Ascending aorta (tissue), 2 donors: ENCODE measurements at regions not wholly inside any gene's neighbourhood (a gene's known extent, or its start where the extent isn't known, plus 50 kb on each side); places are given as distances from the start of the nearest gene placed in this dataset.

ENCODE experiments used
- DNase-seq, 2 donors: peaks; one replicate each; pipeline ENCODE4 v3.0.0-alpha.2; 2019; ENCODE audit warnings: low spot score in 2 of 2
- H3K27ac ChIP-seq, 2 donors: fragments of 200-600 bp; sonication (generic); one replicate each; pipeline ENCODE4 v1.5.1; 2016 to 2017; ENCODE audit warnings: mild to moderate bottlenecking in 1 of 2
- H3K27me3 ChIP-seq: fragments of 200-600 bp; sonication (generic); one replicate; pipeline ENCODE4 v1.5.1; 2017
- H3K36me3 ChIP-seq, 2 donors: fragments of 200-600 bp; sonication (generic); one replicate each; pipeline ENCODE4 v1.5.1; 2016
- H3K4me1 ChIP-seq, 2 donors: fragments of 200-600 bp; sonication (generic); one replicate each; pipeline ENCODE4 v1.5.1; 2016 to 2017; ENCODE audit warnings: mild to moderate bottlenecking in 1 of 2
- H3K4me3 ChIP-seq, 2 donors: fragments of 200-600 bp; sonication (generic); one replicate each; pipeline ENCODE4 v1.5.1; 2016 to 2017; ENCODE audit warnings: mild to moderate bottlenecking in 1 of 2
- H3K9me3 ChIP-seq, 2 donors: fragments of 200-600 bp; sonication (generic); one replicate each; pipeline ENCODE4 v1.5.1; 2016
- intact Hi-C: fragments of 100-400 bp; cut with DNase I; formaldehyde crosslinking; loops from one replicate; pipeline ENCODE4 v1.15.1; 2023
- TF ChIP-seq, protein P1 (sequence below), 3 experiments: fragments of 200-600 bp in 2 of 3; fragments of 450-650 bp in 1 of 3; sonication (generic) in 2 of 3; IDR thresholded peaks; one replicate each; pipeline ENCODE4 v1.5.1; 2016 to 2019; ENCODE audit warnings: antibody characterized with exemption in 3 of 3, mild to moderate bottlenecking in 1 of 3, moderate library complexity in 1 of 3

DNA sequence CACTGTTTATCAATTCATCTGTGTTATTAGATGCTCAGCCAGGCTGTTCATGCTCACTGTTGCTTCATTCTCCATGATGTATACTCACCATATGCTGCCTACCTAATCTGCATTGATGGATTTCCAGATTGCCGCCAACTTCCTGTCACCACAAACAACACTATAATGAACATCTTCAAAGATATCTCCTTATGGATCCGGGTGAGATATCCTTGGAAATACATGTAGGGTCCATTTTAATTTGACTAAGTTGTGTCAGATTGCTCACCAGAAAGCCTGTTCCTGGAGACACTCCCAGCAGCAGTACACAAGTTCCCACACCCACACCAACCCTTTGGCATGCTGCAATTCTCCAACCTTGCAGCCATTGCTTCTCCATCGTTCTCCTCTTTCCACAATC is 547.5 kb upstream of the TNP1 start:
- Histone ChIP-seq H3K36me3 (no peaks in the 10 kb centered on the region), H3K27me3 (no peaks in the 10 kb centered on the region), H3K4me3 (no peak overlapping the region), H3K4me1 (peaks cover 10 to 18% of the 10 kb centered on the region in 2 donors), H3K9me3 (no peaks in the 10 kb centered on the region), H3K27ac (no peak overlapping the region)
- TF ChIP-seq, protein P1, sequence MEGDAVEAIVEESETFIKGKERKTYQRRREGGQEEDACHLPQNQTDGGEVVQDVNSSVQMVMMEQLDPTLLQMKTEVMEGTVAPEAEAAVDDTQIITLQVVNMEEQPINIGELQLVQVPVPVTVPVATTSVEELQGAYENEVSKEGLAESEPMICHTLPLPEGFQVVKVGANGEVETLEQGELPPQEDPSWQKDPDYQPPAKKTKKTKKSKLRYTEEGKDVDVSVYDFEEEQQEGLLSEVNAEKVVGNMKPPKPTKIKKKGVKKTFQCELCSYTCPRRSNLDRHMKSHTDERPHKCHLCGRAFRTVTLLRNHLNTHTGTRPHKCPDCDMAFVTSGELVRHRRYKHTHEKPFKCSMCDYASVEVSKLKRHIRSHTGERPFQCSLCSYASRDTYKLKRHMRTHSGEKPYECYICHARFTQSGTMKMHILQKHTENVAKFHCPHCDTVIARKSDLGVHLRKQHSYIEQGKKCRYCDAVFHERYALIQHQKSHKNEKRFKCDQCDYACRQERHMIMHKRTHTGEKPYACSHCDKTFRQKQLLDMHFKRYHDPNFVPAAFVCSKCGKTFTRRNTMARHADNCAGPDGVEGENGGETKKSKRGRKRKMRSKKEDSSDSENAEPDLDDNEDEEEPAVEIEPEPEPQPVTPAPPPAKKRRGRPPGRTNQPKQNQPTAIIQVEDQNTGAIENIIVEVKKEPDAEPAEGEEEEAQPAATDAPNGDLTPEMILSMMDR (IDR thresholded peaks at IDR 0.05): no peak
- intact Hi-C loops: no loop called here
- no peak for DNase-seq

DNA sequence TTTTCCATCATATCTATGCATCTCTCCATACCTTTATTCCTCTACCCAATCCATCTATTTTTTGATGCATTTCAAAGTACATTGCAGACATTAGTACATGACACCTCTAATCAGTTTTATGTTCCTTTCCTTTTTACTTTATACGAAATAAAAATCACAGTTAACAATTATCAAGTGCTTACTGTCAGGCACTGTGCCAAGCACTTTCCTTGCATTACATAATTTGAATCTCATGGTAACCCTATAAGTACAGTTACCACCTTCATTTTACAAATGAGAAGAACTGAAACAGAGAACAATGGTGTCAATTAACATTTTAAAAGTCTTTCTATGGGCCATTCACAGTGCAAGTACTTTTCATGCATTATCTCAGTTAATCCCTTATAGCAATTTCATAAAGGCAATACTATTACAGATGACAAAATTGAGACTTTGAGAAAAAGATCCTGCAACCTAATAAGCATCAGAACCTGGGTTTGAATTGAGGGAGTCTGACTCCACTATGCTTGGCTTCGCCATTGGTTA is 544.4 kb upstream of the TNP1 start:
- Histone ChIP-seq H3K9me3 (no peaks in the 10 kb centered on the region), H3K27ac (no peak overlapping the region), H3K4me3 (no peak overlapping the region), H3K27me3 (no peaks in the 10 kb centered on the region), H3K36me3 (no peaks in the 10 kb centered on the region), H3K4me1 (peaks cover 8 to 11% of the 10 kb centered on the region in 2 donors)
- DNase-seq: no peak
- TF ChIP-seq, protein P1 (IDR thresholded peaks at IDR 0.05): no peak
- intact Hi-C loops: no loop called here

DNA sequence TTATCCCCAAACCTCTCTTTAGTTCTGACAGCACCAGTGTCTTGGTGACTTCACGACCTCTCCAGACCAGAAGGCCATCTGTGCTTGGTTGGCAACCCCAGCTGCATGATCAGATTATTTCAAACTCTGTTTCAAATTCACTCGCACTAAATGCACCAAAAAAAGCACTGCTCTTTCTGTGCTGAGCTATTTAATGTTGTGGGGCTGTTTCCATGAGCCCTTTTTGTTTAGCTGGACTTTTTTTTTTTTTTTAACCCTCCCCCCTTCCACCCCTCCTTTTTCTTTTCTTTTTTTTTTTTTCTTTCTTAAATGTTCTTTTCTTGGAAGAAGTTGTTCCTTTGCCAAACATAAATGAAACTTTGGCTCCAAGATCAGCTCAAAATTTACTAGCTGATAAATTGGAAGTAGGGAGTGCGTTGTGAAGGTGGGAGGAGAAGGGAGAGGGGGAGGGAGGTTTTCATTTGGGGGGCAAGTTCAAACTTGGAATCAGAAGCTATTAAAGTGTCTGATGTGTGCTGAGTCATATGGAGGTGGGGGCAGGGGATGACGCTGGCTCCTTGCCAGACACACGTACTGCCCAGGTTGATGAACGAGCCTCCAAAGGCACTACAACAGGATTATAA is 543.0 kb upstream of the TNP1 start:
- TF ChIP-seq, protein P1 (IDR thresholded peaks at IDR 0.05): no peak
- peak overlapping the region; percentile 40 for H3K27ac ChIP-seq
- peak overlapping the region in 1 of 2 donors; percentile 2 for H3K4me3 ChIP-seq
- intact Hi-C loops: no loop called here
- no peaks in the 10 kb centered on the region for H3K9me3 ChIP-seq
- H3K4me1 ChIP-seq: peaks cover 8 to 11% of the 10 kb centered on the region in 2 donors
- peak in 1 of 2 donors; percentile 72 for DNase-seq
- H3K36me3 ChIP-seq: no peaks in the 10 kb centered on the region
- H3K27me3 ChIP-seq: no peaks in the 10 kb centered on the region

DNA sequence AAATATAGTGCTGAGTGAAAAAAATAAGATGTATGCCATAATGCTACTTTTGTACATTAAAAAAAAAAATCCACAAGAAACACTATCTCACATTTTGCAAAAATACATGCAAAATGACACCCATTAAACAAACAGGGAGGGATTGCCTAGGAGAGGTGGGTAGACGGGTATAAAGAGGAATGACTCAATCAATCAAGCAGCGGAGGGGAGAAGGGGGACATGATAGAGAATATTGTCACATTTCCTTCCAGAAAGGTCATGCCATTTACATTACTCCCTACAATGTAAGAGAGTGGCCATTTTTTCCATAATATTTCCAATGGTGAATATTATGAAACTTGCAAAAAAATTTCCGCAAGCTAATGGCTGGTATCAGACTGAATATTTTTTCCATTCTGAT is 542.3 kb upstream of the TNP1 start:
- DNase-seq: no peak
- Histone ChIP-seq H3K4me3 (no peak overlapping the region), H3K27ac (peak overlapping the region in 1 of 2 donors; percentile 40), H3K27me3 (no peaks in the 10 kb centered on the region), H3K9me3 (no peaks in the 10 kb centered on the region), H3K36me3 (no peaks in the 10 kb centered on the region), H3K4me1 (peaks cover 8 to 11% of the 10 kb centered on the region in 2 donors)
- intact Hi-C loops: no loop called here
- TF ChIP-seq, protein P1 (IDR thresholded peaks at IDR 0.05): no peak

DNA sequence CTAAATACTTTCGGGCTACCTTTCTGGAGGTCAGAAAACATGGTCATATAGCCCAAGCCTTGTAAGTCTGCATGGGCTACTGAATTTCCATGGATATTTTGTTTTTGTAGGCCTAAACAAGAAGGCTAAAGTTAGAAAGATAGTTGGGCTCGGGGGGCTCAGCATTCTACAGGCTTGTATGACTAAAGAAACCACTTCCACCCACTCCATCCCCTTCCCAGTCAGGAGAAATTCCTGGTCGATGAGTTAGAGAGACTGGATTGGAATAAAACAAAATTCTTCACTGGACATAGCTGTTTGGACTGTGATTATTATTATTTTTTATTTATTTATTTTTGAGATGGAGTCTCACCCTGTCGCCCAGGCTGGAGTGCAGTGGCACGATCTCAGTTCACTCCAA is 539.4 kb upstream of the TNP1 start:
- peaks cover 13% of the 10 kb centered on the region in 2 donors for H3K4me1 ChIP-seq
- TF ChIP-seq, protein P1 (IDR thresholded peaks at IDR 0.05): no peak
- H3K27ac ChIP-seq: no peak overlapping the region

More for the DNA sequence above, 539.4 kb upstream of the TNP1 start:
- no peak for DNase-seq
- Histone ChIP-seq H3K36me3 (no peaks in the 10 kb centered on the region), H3K27me3 (no peaks in the 10 kb centered on the region), H3K4me3 (no peak overlapping the region), H3K9me3 (no peaks in the 10 kb centered on the region)
- intact Hi-C loops: no loop called here
